ENCODE measurements at regions not wholly inside any gene's neighbourhood (a gene's known extent, or its start where the extent isn't known, plus 50 kb on each side); places are given as distances from the start of the nearest gene placed in this dataset.
"Not testable (repeated sequence)": the region's sequence is repeated elsewhere in the genome, so short reads cannot be mapped to it uniquely, and the experiment has no call there.

- DNase-seq (ENCODE audit: low read depth): no peak
These were observed 1398.0 kb upstream of the NXPH2 start for GRCh38 chr2:140178234-140178633.

GRCh38 chr2:140177086-140177485 is 1396.9 kb upstream of the NXPH2 start:
- no peak for DNase-seq (ENCODE audit: low read depth)

- DNase-seq (ENCODE audit: low read depth): no peak
These were observed 1393.6 kb upstream of the NXPH2 start for GRCh38 chr2:140173790-140174189.

DNA sequence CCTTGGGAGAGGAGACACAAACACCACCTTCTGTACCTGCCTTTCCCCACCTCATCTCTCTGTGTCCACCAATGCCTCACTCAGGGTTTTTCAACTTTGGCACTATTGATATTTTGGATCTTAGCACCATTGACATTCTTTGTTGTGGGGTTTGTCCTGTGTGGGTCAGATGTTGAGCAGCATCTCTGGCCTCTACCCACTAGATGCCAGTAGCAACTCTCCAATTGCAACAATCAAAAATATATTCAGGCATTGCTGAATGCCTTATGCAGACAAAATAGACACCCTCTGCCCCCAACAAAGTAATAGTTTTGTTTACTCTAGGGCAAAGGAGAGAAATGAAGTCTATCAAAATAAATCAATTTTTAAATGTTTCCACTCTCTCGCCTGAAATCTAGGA is 1384.3 kb upstream of the NXPH2 start:
- DNase-seq (ENCODE audit: low read depth): no peak

DNA sequence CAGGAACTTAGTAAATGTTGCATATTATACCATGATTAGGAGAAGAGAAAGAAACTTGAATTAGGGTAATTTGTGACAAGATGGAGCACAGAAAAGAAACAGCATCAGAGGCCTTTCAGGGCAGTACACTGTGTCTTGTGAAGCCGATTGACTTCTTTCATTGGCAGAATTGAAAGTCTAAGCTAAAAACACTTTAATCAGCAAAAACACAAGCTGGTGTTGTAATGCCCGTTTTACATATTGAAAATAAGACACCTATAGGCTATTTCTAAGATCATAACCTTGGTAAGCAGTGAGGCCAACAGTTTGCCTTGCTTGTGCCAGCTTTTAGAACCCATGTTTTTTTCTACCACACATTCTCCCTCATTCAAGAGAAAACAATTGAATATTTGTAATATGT is 1378.1 kb upstream of the NXPH2 start:
- DNase-seq (ENCODE audit: low read depth): no peak

GRCh38 chr2:140157816-140158215 is 1377.6 kb upstream of the NXPH2 start:
- DNase-seq (ENCODE audit: low read depth): no peak

DNA sequence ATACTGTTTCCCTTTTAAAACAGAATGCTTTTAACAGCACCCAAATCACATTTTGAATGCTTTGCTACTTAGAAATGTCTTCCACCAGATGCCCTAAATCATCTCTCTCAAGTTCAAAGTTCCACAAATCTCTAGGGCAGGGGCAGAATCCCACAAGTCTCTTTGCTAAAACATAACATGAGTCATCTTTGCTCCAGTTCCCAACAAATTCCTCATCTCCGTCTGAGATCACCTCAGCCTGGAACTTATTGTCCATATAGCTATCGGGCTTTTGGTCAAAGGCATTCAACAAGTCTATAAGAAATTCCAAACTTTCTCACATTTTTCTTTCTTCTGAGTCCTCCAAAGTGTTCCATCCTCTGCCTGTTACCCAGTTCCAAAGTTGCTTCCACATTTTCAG is 1374.5 kb upstream of the NXPH2 start:
- no peak for DNase-seq (ENCODE audit: low read depth)

DNA sequence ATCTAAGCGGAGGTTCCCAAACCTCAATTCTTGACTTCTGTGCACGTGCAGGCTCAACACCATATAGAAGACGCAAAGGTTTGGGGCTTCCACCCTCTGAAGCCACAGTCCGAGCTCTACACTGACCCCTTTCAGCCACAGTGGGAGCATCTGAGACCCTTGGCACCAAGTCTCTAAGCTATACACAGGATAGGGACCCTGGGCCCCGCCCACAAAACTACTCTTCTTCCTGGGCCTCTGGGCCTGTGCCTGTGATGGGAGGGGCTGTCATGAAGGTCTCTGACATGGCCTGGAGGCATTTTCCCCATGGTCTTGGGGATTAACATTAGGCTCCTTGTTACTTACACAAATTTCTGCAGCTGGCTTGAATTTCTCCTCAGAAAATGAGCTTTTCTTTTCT is 1374.1 kb upstream of the NXPH2 start:
- DNase-seq (ENCODE audit: low read depth): no peak

GRCh38 chr2:140144611-140145010 is 1364.4 kb upstream of the NXPH2 start:
- DNase-seq (ENCODE audit: low read depth): no peak

DNA sequence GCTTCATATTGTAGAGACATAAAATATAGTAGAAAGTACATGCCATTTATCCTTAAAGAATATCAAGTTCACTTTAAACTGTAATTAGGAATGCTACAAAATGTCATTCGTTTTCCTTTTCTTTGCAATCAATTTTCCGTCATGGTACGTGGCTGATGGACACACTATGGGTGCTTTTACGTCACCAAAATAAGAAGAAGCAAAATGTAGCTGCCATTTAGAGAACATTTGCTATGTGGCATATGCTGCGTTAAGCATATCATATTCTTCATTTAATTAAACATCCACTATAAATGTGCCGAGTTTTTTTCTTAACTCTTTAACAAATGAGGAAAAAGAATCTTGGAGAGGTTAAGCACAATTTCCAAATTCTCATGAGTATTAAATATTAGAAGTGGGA is 1358.5 kb upstream of the NXPH2 start:
- no peak for DNase-seq (ENCODE audit: low read depth)

DNA sequence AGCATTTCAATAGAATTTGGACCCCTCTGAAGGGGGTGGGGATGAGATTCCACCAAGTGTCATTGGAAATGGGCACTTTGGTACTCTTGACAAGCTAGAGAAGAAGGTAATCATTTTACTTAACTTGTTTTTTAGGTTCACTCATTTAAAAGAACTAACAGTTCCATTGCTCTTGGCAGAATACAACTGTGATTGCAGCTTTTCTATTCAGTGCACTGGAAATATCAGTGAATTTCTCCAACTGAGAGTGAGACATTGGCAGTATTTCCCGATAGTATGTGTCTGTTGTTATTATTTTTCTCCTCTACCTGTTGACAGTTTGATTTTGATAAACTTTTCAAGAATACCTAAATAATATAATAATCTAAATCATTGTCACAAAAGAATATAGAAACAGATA is 1356.7 kb upstream of the NXPH2 start:
- no peak for DNase-seq (ENCODE audit: low read depth)

DNA sequence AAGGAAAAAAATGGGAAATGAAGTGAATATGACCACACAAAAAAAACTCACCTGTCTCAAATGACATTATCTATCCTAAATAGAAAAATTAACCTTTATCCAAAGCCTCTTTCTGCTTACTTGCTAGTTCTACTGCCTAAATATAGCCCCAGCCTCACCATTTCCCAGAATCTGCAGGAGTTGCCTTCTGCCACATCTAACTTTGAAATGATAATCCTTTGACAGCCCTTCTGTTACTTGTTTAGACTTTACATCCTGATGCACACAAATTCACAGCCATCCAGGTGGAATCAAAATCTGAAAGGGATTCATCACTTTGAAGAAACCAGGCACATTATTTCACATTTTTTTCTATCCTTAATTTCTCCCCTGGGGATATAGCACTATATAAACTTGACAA is 1356.2 kb upstream of the NXPH2 start:
- DNase-seq (ENCODE audit: low read depth): no peak

- no peak for DNase-seq (ENCODE audit: low read depth)
These were observed 1348.7 kb upstream of the NXPH2 start for GRCh38 chr2:140128909-140129308.

- DNase-seq (ENCODE audit: low read depth): no peak
These were observed 1341.8 kb upstream of the NXPH2 start for GRCh38 chr2:140122001-140122400.

DNA sequence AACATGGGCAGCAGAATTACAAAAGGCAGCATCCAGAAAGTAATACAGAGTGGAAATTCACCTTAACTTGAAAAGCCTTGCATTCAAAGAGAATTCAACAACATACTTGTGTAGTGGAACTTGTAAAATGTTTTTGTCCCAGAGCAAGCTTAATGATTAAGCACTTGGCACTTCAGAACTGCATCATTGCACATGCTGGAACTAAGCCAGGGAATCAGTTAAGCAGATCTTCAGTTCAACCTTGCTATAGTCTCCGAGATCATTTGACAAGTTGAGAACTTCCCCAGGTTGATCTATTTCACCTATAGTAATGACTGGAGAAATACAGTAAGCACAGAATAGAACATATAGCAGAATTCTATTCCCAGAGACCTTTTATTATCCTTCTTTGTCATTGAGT is 1337.2 kb upstream of the NXPH2 start:
- no peak for DNase-seq (ENCODE audit: low read depth)

DNA sequence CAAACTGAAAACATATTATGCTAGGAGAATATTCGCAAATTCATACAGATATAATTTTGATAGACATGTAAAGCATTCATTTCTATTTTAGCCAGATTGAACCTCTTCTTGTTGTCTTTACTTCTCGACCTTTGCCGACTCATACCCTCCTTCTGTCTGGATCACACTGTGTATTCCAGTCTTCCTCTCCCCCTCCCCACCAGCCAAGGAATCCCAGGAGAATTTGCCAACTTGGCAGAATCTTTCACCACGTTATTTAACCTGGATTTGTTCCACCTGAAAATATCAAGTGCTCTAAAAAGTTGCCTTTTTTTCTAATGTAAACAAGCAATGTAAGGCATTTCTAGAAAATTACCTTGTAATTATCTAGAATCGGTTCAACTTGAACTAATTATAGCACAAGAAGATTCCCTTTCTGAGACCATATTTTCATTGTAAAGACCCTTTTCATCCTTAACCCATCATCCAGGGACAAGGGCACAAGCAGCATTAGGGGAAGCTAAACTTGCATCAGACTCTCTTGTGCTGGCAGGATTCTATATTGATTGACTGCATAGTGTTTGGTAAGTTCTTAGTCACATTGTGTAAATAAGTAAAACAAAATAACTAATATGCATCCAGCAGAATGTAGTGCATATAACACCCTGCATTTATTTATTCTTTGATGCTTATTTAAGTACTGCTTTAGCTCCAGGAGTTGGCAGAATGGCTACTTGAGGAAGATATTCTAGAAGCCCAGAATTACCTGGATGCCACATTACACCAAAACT is 1328.7 kb upstream of the NXPH2 start:
- DNase-seq (ENCODE audit: low read depth): no peak

DNA sequence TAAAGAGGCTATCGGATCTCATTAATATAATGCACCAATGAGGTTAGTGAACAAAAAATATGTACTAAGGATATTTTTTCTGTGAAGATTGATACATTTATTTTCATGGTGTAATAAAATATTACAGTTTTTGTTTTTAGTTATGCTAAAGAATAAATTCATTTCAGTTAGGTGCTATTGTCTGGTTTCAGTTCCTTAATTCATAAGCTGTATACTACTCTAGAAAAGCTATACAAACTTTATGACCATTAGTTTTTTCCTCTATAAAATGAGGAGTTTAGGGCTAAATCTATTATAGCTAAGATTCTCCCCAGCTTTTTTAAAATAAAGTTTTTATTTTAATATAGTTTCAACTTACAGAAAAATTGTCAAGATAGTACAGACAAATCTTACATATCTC is 1311.7 kb upstream of the NXPH2 start:
- no peak for DNase-seq (ENCODE audit: low read depth)

GRCh38 chr2:140086964-140087363 is 1306.8 kb upstream of the NXPH2 start:
- no peak for DNase-seq (ENCODE audit: low read depth)

GRCh38 chr2:140085674-140086073 is 1305.5 kb upstream of the NXPH2 start:
- DNase-seq (ENCODE audit: low read depth): no peak

GRCh38 chr2:140079038-140079437 is 1298.8 kb upstream of the NXPH2 start:
- no peak for DNase-seq (ENCODE audit: low read depth)

DNA sequence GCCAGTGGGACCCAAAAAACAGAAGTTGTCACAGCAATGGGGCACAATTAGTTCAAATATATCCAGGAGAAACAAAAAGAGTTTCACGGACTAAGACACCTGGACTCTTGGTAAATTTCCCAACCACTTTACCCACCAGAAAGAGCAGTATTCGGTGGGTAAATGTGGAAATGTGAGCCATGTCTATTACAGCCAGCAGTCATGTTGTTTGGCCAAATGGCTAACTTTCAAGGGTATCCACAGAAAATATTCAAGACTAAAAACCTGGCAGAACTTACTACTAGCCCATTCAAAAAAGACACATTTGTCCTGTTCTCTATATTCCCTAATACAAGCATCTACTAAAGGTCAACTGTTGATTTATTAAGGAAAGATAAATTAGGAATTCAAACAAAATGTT is 1296.0 kb upstream of the NXPH2 start:
- no peak for DNase-seq (ENCODE audit: low read depth)

DNA sequence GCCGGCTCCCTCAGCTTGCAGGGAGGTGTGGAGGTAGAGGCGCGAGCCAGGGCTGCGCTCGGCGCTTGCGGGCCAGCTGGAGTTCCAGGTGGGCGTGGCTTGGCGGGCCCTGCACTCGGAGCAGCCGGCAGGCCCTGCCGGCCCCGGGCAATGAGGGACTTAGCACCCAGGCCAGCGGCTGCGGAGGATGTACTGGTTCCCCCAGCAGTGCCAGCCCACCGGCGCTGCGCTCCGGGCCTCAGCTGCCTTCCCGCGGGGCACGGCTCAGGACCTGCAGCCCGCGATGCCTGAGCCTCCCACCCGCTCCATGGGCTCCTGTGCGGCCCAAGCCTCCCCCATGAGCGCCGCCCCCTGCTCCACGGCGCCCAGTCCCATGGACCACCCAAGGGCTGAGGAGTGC is 1293.6 kb upstream of the NXPH2 start:
- DNase-seq (ENCODE audit: low read depth): not testable (repeated sequence)

DNA sequence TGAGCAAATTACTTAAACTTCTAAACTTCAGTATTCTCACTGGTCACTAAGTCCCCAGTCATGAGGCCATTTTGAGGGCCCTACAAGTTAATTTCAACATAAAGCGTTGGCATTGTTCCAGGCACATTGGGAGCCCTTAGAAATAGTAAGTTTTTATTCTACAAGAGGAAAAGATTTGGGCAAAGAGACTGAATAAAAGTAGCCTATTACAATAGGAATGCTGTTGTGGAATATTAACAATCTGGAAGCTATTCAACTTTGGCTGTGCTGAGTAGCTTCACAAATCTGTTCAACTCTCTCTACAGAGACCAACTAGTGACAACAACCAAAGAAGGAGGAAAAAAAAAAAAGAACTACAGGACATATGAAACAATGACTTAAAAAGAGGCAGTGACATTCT is 1287.5 kb upstream of the NXPH2 start:
- DNase-seq (ENCODE audit: low read depth): no peak

- DNase-seq (ENCODE audit: low read depth): no peak
These were observed 1284.1 kb upstream of the NXPH2 start for GRCh38 chr2:140064243-140064642.
